Loucy (cell line): ENCODE measurements at regions not wholly inside any gene's neighbourhood (a gene's known extent, or its start where the extent isn't known, plus 50 kb on each side); places are given as distances from the start of the nearest gene placed in this dataset.

Experiments used
- H2AFZ ChIP-seq: fragments of 200-600 bp; sonication (generic); 2 replicates; pipeline ENCODE4 v1.6.0; 2016; ENCODE audit warnings: antibody characterized with exemption, mild to moderate bottlenecking, low read length, moderate library complexity
- H3F3A ChIP-seq: fragments of 200-600 bp; 2 replicates; pipeline ENCODE4 v1.6.0; 2016; ENCODE audit warnings: antibody characterized with exemption, low read depth, mild to moderate bottlenecking
- H3K27me3 ChIP-seq: fragments of 200-600 bp; sonication (generic); 2 replicates; pipeline ENCODE4 v1.6.1; 2014; ENCODE audit warnings: low read length, mild to moderate bottlenecking; ENCODE audit not compliant: insufficient read depth, poor library complexity, severe bottlenecking
- H3K36me3 ChIP-seq: fragments of 200-600 bp; sonication (generic); 2 replicates; pipeline ENCODE4 v1.6.1; 2016; ENCODE audit warnings: low read length; ENCODE audit not compliant: insufficient read depth
- H3K4me1 ChIP-seq: fragments of 200-600 bp; sonication (generic); 2 replicates; pipeline ENCODE4 v1.5.1; 2014; ENCODE audit warnings: low read length, mild to moderate bottlenecking; ENCODE audit not compliant: insufficient read depth, poor library complexity, severe bottlenecking
- H3K4me2 ChIP-seq: fragments of 200-600 bp; sonication (generic); 2 replicates; pipeline ENCODE4 v1.6.0; 2014; ENCODE audit warnings: antibody characterized with exemption, low read length, low read depth, mild to moderate bottlenecking; ENCODE audit not compliant: poor library complexity, severe bottlenecking
- H3K4me3 ChIP-seq: fragments of 200-600 bp; sonication (generic); 2 replicates; pipeline ENCODE4 v1.5.1; 2014; ENCODE audit warnings: low read length, mild to moderate bottlenecking, mixed read lengths; ENCODE audit not compliant: poor library complexity, severe bottlenecking
- H3K79me2 ChIP-seq: fragments of 200-600 bp; sonication (generic); 2 replicates; pipeline ENCODE4 v1.6.1; 2014; ENCODE audit warnings: low read length; ENCODE audit not compliant: insufficient read depth
- H3K9ac ChIP-seq: fragments of 200-600 bp; sonication (generic); 2 replicates; pipeline ENCODE4 v1.6.0; 2014; ENCODE audit warnings: mild to moderate bottlenecking, low read depth, low read length, moderate library complexity; ENCODE audit not compliant: poor library complexity, severe bottlenecking
- H3K9me2 ChIP-seq: fragments of 200-600 bp; sonication (generic); replicated peaks from 2 replicates; pipeline ENCODE4 v1.6.1; 2016; ENCODE audit warnings: low read depth, low read length, mixed read lengths
- H3K9me3 ChIP-seq: fragments of 200-600 bp; sonication (generic); 2 replicates; pipeline ENCODE4 v1.6.1; 2014; ENCODE audit warnings: mild to moderate bottlenecking, antibody characterized with exemption, low read length, low read depth; ENCODE audit not compliant: insufficient read depth
- H4K20me1 ChIP-seq: fragments of 200-600 bp; sonication (generic); 2 replicates; pipeline ENCODE4 v1.6.0; 2014; ENCODE audit warnings: antibody characterized with exemption, low read length, mild to moderate bottlenecking; ENCODE audit not compliant: insufficient read depth, poor library complexity, severe bottlenecking
- EZH2phosphoT487 ChIP-seq: fragments of 200-600 bp; IDR thresholded peaks from 2 replicates; pipeline ENCODE4 v1.6.1; 2018; ENCODE audit warnings: antibody characterized with exemption, mild to moderate bottlenecking, moderate library complexity, borderline replicate concordance
- TF ChIP-seq, protein P1 (sequence below): fragments of 200-600 bp; sonication (generic); conservative IDR thresholded peaks from 2 replicates; pipeline ENCODE4 v1.5.1; 2014; ENCODE audit warnings: mild to moderate bottlenecking, antibody characterized with exemption, low read length

DNA sequence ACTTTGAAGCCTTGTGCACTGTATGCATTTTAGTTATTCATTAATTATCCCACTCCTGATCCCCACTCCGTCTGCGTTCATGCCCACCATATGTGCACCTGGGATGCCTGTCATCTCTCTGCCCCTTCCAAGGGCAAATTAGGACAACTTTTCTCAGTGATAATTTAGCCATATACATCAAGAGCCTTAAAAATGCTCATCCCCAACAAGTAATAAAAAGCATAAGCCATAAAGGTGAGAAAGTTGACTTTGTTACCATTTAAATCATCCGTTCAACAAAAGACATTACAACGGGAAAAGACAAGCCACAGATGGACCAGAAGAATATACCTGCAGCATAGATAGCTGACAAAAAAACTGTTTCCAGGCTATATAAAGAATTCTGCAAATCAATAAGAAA is 131.4 kb upstream of the LINGO1 start:
- Histone ChIP-seq H3K4me1 (no peaks in the 10 kb centered on the region), H2AFZ (no peak overlapping the region), H3K9ac (no peak overlapping the region), H3F3A (no peaks in the 10 kb centered on the region), H3K9me2 (no peaks in the 10 kb centered on the region), H3K4me3 (no peak overlapping the region), H3K36me3 (no peaks in the 10 kb centered on the region), H4K20me1 (no peaks in the 10 kb centered on the region), H3K9me3 (no peaks in the 10 kb centered on the region), H3K79me2 (no peaks in the 10 kb centered on the region), H3K4me2 (no peak overlapping the region), H3K27me3 (no peaks in the 10 kb centered on the region)
- TF ChIP-seq, protein P1, sequence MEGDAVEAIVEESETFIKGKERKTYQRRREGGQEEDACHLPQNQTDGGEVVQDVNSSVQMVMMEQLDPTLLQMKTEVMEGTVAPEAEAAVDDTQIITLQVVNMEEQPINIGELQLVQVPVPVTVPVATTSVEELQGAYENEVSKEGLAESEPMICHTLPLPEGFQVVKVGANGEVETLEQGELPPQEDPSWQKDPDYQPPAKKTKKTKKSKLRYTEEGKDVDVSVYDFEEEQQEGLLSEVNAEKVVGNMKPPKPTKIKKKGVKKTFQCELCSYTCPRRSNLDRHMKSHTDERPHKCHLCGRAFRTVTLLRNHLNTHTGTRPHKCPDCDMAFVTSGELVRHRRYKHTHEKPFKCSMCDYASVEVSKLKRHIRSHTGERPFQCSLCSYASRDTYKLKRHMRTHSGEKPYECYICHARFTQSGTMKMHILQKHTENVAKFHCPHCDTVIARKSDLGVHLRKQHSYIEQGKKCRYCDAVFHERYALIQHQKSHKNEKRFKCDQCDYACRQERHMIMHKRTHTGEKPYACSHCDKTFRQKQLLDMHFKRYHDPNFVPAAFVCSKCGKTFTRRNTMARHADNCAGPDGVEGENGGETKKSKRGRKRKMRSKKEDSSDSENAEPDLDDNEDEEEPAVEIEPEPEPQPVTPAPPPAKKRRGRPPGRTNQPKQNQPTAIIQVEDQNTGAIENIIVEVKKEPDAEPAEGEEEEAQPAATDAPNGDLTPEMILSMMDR = no peak
- TF ChIP-seq EZH2phosphoT487 = no peak

GRCh38 chr15:77762747-77763355 is 130.1 kb upstream of the LINGO1 start:
- H3F3A ChIP-seq = no peaks in the 10 kb centered on the region
- H3K36me3 ChIP-seq = no peaks in the 10 kb centered on the region
- no peak for TF ChIP-seq EZH2phosphoT487
- TF ChIP-seq, protein P1 = no peak

GRCh38 chr15:77759896-77760592 is 127.3 kb upstream of the LINGO1 start:
- H3F3A ChIP-seq = no peaks in the 10 kb centered on the region
- no peaks in the 10 kb centered on the region for H3K9me3 ChIP-seq
- no peak overlapping the region for H3K9ac ChIP-seq
- H3K4me3 ChIP-seq = no peak overlapping the region
- no peaks in the 10 kb centered on the region for H4K20me1 ChIP-seq
- no peaks in the 10 kb centered on the region for H3K79me2 ChIP-seq
- no peak overlapping the region for H2AFZ ChIP-seq
- H3K4me2 ChIP-seq = no peak overlapping the region
- no peaks in the 10 kb centered on the region for H3K27me3 ChIP-seq
- no peaks in the 10 kb centered on the region for H3K36me3 ChIP-seq
- H3K9me2 ChIP-seq = no peaks in the 10 kb centered on the region
- no peaks in the 10 kb centered on the region for H3K4me1 ChIP-seq
- TF ChIP-seq, protein P1 = no peak
- TF ChIP-seq EZH2phosphoT487 = no peak

More at GRCh38 chr15:77762747-77763355, 130.1 kb upstream of the LINGO1 start:
- no peaks in the 10 kb centered on the region for H3K27me3 ChIP-seq
- H2AFZ ChIP-seq = no peak overlapping the region
- H4K20me1 ChIP-seq = no peaks in the 10 kb centered on the region
- H3K4me3 ChIP-seq = no peak overlapping the region
- H3K79me2 ChIP-seq = no peaks in the 10 kb centered on the region
- no peaks in the 10 kb centered on the region for H3K4me1 ChIP-seq
- H3K9me2 ChIP-seq = no peaks in the 10 kb centered on the region
- H3K9ac ChIP-seq = no peak overlapping the region
- H3K9me3 ChIP-seq = no peaks in the 10 kb centered on the region
- no peak overlapping the region for H3K4me2 ChIP-seq
